ENCODE measurements at regions not wholly inside any gene's neighbourhood (a gene's known extent, or its start where the extent isn't known, plus 50 kb on each side); places are given as distances from the start of the nearest gene placed in this dataset.

GRCh38 chr4:181672751-181673150, 570.5 kb upstream of the TENM3 start:
- no peaks in the 10 kb centered on the region for H3K4me1 ChIP-seq (ENCODE audit: control insufficient read depth, insufficient read depth, low read length)
- in situ Hi-C loops (cut with MboI) = no loop called here
- H3K36me3 ChIP-seq (ENCODE audit: control insufficient read depth in 2 of 2, insufficient read depth in 2 of 2, low read length in 1 of 2) = no peaks in the 10 kb centered on the region
- DNase-seq (ENCODE audit: low read depth, low spot score) (no peak), ATAC-seq (no peak), FAIRE-seq (no peak)
- no peaks in the 10 kb centered on the region for H3K79me2 ChIP-seq (ENCODE audit: control insufficient read depth, insufficient read depth, low read length)
- H3K4me2 ChIP-seq (ENCODE audit: control insufficient read depth, insufficient read depth) = no peak overlapping the region
- no peak overlapping the region for H3K4me3 ChIP-seq
- TF ChIP-seq NFYB (IDR thresholded peaks at IDR 0.05; ENCODE audit: insufficient read depth, low read depth, low read length) = no peak
- no peak for TF ChIP-seq TCF7 (IDR thresholded peaks at IDR 0.05; ENCODE audit: borderline replicate concordance)
- no peak for TF ChIP-seq FOXM1 (IDR thresholded peaks at IDR 0.05; ENCODE audit: low read depth, low read length)
- TF ChIP-seq BMI1 (IDR thresholded peaks at IDR 0.05; ENCODE audit: borderline replicate concordance) = no peak
- no peak for TF ChIP-seq ESRRA (IDR thresholded peaks at IDR 0.05; ENCODE audit: low read length)
- TF ChIP-seq MEF2B (IDR thresholded peaks at IDR 0.05; ENCODE audit: partially characterized antibody, poor library complexity, severe bottlenecking) = no peak
- TF ChIP-seq CHD2 (IDR thresholded peaks at IDR 0.05; ENCODE audit: borderline replicate concordance, low read depth, low read length) = no peak
- no peak for TF ChIP-seq WRNIP1 (IDR thresholded peaks at IDR 0.05; ENCODE audit: borderline replicate concordance, low read depth, low read length)
- TF ChIP-seq POU2F2 (IDR thresholded peaks at IDR 0.05; ENCODE audit: borderline replicate concordance, low read depth, low read length) = no peak
- no peak for TF ChIP-seq ZNF217 (IDR thresholded peaks at IDR 0.05)
- TF ChIP-seq RAD51 (IDR thresholded peaks at IDR 0.05) = no peak
- TF ChIP-seq KDM1A (IDR thresholded peaks at IDR 0.05; ENCODE audit: borderline replicate concordance) = no peak
- TF ChIP-seq, protein P1, sequence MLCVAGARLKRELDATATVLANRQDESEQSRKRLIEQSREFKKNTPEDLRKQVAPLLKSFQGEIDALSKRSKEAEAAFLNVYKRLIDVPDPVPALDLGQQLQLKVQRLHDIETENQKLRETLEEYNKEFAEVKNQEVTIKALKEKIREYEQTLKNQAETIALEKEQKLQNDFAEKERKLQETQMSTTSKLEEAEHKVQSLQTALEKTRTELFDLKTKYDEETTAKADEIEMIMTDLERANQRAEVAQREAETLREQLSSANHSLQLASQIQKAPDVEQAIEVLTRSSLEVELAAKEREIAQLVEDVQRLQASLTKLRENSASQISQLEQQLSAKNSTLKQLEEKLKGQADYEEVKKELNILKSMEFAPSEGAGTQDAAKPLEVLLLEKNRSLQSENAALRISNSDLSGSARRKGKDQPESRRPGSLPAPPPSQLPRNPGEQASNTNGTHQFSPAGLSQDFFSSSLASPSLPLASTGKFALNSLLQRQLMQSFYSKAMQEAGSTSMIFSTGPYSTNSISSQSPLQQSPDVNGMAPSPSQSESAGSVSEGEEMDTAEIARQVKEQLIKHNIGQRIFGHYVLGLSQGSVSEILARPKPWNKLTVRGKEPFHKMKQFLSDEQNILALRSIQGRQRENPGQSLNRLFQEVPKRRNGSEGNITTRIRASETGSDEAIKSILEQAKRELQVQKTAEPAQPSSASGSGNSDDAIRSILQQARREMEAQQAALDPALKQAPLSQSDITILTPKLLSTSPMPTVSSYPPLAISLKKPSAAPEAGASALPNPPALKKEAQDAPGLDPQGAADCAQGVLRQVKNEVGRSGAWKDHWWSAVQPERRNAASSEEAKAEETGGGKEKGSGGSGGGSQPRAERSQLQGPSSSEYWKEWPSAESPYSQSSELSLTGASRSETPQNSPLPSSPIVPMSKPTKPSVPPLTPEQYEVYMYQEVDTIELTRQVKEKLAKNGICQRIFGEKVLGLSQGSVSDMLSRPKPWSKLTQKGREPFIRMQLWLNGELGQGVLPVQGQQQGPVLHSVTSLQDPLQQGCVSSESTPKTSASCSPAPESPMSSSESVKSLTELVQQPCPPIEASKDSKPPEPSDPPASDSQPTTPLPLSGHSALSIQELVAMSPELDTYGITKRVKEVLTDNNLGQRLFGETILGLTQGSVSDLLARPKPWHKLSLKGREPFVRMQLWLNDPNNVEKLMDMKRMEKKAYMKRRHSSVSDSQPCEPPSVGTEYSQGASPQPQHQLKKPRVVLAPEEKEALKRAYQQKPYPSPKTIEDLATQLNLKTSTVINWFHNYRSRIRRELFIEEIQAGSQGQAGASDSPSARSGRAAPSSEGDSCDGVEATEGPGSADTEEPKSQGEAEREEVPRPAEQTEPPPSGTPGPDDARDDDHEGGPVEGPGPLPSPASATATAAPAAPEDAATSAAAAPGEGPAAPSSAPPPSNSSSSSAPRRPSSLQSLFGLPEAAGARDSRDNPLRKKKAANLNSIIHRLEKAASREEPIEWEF (IDR thresholded peaks at IDR 0.05; ENCODE audit: insufficient replicate concordance, low read depth, low read length) = no peak
- POLR2A ChIA-PET = no interaction called here
- CTCF ChIA-PET = no interaction called here
- no peak overlapping the region for H3K9ac ChIP-seq (ENCODE audit: control insufficient read depth, insufficient read depth, low read length)
- intact Hi-C loops (cut with micrococcal nuclease; ENCODE audit: unreplicated experiment) = no loop called here
- SMC1A ChIA-PET (ENCODE audit: uncharacterized antibody, unreplicated experiment) = interaction anchor here (0.5 to 1.4 kb wide), 3 partner anchors 9 to 255 kb away, joined by 3 to 4 read pairs (median 3); no protein-coding TSS in a partner anchor
- RAD21 ChIA-PET (ENCODE audit: unreplicated experiment) = no interaction called here
- BruUV-seq (replicated peaks) = no TSS peak
- 12% methylated on average over 2 of the region's 2 CpGs for WGBS (ENCODE audit: insufficient coverage, insufficient replicate concordance, low lambda C conversion rate, missing lambda C conversion rate)
- no peak overlapping the region for H3K27ac ChIP-seq (ENCODE audit: control insufficient read depth, insufficient read depth)
- H3K9me3 ChIP-seq (replicated peaks; ENCODE audit: control insufficient read depth, insufficient read depth, low read length) = no peaks in the 10 kb centered on the region
- H2AFZ ChIP-seq (ENCODE audit: control insufficient read depth, low read depth, low read length) = no peak overlapping the region
- no peaks in the 10 kb centered on the region for H4K20me1 ChIP-seq (ENCODE audit: control insufficient read depth, insufficient read depth)
- H3K27me3 ChIP-seq (replicated peaks in 1 of 2; ENCODE audit: control insufficient read depth in 2 of 2, insufficient read depth in 2 of 2, low read length in 1 of 2) = no peaks in the 10 kb centered on the region

Data from GM12878 (cell line).